ENCODE measurements at regions not wholly inside any gene's neighbourhood (a gene's known extent, or its start where the extent isn't known, plus 50 kb on each side); places are given as distances from the start of the nearest gene placed in this dataset.

DNA sequence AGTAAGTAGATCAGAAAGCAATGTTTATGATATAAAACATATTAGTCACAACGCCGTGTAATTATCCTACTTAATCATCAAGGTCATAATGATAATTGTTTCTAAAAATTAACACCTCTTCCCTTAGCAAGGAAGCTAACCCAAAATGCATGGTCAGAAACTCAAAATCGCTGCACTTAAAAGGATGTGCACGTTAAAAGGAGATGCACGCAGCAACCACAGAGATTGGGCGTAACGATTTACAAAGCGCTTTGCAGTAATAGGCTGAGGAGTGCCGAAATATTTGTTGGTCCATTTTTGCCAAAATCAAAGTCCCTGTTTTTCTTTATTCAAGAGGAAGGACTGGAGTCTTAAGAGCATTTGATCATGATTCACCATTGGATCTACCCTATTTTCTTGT is 1077.2 kb downstream of the VRK1 start:
- TF ChIP-seq, protein P1, sequence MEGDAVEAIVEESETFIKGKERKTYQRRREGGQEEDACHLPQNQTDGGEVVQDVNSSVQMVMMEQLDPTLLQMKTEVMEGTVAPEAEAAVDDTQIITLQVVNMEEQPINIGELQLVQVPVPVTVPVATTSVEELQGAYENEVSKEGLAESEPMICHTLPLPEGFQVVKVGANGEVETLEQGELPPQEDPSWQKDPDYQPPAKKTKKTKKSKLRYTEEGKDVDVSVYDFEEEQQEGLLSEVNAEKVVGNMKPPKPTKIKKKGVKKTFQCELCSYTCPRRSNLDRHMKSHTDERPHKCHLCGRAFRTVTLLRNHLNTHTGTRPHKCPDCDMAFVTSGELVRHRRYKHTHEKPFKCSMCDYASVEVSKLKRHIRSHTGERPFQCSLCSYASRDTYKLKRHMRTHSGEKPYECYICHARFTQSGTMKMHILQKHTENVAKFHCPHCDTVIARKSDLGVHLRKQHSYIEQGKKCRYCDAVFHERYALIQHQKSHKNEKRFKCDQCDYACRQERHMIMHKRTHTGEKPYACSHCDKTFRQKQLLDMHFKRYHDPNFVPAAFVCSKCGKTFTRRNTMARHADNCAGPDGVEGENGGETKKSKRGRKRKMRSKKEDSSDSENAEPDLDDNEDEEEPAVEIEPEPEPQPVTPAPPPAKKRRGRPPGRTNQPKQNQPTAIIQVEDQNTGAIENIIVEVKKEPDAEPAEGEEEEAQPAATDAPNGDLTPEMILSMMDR (IDR thresholded peaks at IDR 0.05; ENCODE audit: insufficient read depth, low read length), result no peak
- TF ChIP-seq, protein P2, sequence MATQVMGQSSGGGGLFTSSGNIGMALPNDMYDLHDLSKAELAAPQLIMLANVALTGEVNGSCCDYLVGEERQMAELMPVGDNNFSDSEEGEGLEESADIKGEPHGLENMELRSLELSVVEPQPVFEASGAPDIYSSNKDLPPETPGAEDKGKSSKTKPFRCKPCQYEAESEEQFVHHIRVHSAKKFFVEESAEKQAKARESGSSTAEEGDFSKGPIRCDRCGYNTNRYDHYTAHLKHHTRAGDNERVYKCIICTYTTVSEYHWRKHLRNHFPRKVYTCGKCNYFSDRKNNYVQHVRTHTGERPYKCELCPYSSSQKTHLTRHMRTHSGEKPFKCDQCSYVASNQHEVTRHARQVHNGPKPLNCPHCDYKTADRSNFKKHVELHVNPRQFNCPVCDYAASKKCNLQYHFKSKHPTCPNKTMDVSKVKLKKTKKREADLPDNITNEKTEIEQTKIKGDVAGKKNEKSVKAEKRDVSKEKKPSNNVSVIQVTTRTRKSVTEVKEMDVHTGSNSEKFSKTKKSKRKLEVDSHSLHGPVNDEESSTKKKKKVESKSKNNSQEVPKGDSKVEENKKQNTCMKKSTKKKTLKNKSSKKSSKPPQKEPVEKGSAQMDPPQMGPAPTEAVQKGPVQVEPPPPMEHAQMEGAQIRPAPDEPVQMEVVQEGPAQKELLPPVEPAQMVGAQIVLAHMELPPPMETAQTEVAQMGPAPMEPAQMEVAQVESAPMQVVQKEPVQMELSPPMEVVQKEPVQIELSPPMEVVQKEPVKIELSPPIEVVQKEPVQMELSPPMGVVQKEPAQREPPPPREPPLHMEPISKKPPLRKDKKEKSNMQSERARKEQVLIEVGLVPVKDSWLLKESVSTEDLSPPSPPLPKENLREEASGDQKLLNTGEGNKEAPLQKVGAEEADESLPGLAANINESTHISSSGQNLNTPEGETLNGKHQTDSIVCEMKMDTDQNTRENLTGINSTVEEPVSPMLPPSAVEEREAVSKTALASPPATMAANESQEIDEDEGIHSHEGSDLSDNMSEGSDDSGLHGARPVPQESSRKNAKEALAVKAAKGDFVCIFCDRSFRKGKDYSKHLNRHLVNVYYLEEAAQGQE (IDR thresholded peaks at IDR 0.05; ENCODE audit: insufficient replicate concordance, low read depth), result no peak
- no peak for TF ChIP-seq GABPA (IDR thresholded peaks at IDR 0.05; ENCODE audit: low read depth)
